CD4-positive, alpha-beta T cell treated with Interleukin-15 for 1 hour (primary cell): ENCODE measurements at regions not wholly inside any gene's neighbourhood (a gene's known extent, or its start where the extent isn't known, plus 50 kb on each side); places are given as distances from the start of the nearest gene placed in this dataset.

ENCODE experiments used
- DNase-seq: peaks from one replicate; pipeline ENCODE4 v3.0.0-alpha.2; 2020

- no peak for DNase-seq
Measured at GRCh38 chr2:575030-575726, 102.0 kb downstream of the TMEM18 start.

- no peak for DNase-seq
Measured at GRCh38 chr2:573805-574392, 103.3 kb downstream of the TMEM18 start.

GRCh38 chr2:573025-573424 lies 104.2 kb downstream of the TMEM18 start:
- no peak for DNase-seq

GRCh38 chr2:569681-570080 lies 107.5 kb downstream of the TMEM18 start:
- no peak for DNase-seq

GRCh38 chr2:568639-569235 lies 108.5 kb downstream of the TMEM18 start:
- DNase-seq = no peak

- DNase-seq = no peak
Measured at GRCh38 chr2:567865-568638, 109.2 kb downstream of the TMEM18 start.

GRCh38 chr2:567496-567864 lies 109.7 kb downstream of the TMEM18 start:
- no peak for DNase-seq

GRCh38 chr2:566379-567313 lies 110.6 kb downstream of the TMEM18 start:
- DNase-seq = no peak

- DNase-seq = no peak
Measured at GRCh38 chr2:564471-565181, 112.6 kb downstream of the TMEM18 start.

GRCh38 chr2:563512-563911 lies 113.7 kb downstream of the TMEM18 start:
- no peak for DNase-seq

- DNase-seq = no peak
Measured at GRCh38 chr2:562391-563364, 114.5 kb downstream of the TMEM18 start.

- DNase-seq = no peak
Measured at GRCh38 chr2:558879-559278, 118.3 kb downstream of the TMEM18 start.

GRCh38 chr2:558302-558642 lies 118.9 kb downstream of the TMEM18 start:
- DNase-seq = no peak

GRCh38 chr2:557635-558301 lies 119.4 kb downstream of the TMEM18 start:
- no peak for DNase-seq

GRCh38 chr2:556485-556884 lies 120.7 kb downstream of the TMEM18 start:
- no peak for DNase-seq

GRCh38 chr2:555164-555922 lies 121.9 kb downstream of the TMEM18 start:
- no peak for DNase-seq

GRCh38 chr2:554444-554843 lies 122.8 kb downstream of the TMEM18 start:
- DNase-seq = no peak

- no peak for DNase-seq
Measured at GRCh38 chr2:552906-553305, 124.3 kb downstream of the TMEM18 start.

- no peak for DNase-seq
Measured at GRCh38 chr2:551621-552020, 125.6 kb downstream of the TMEM18 start.
